ENCODE measurements at regions not wholly inside any gene's neighbourhood (a gene's known extent, or its start where the extent isn't known, plus 50 kb on each side); places are given as distances from the start of the nearest gene placed in this dataset.

DNA sequence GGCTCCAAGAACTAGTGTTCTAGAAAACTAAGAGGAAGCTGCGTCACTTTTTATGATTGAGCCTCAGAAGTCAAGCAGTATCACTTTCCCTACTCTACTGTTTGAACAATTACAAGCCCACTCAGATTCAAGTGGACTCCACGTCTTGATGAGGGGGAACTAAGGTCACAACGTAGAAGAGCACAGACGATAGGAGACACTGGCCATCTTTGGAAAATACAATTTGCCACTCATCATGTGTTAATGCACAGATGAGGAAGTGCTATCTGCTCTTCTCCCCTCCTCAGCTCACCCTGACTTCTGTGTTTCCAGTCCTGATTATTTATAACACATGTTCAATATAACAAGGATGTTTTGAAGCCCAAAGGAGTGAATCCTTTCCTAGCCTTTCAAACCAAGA is 76.1 kb upstream of the CYP1B1 start:
- TF ChIP-seq POLR2A (IDR thresholded peaks at IDR 0.05; ENCODE audit: low read depth, low read length) (no peak), MXI1 (IDR thresholded peaks at IDR 0.05; ENCODE audit: borderline replicate concordance, low read depth, low read length) (no peak), SMC3 (IDR thresholded peaks at IDR 0.05; ENCODE audit: low read depth, low read length) (no peak), RFX5 (IDR thresholded peaks at IDR 0.05; ENCODE audit: low read depth, low read length) (no peak), CEBPB (IDR thresholded peaks at IDR 0.05; ENCODE audit: low read depth, low read length) (no peak)
- TF ChIP-seq, protein P1, sequence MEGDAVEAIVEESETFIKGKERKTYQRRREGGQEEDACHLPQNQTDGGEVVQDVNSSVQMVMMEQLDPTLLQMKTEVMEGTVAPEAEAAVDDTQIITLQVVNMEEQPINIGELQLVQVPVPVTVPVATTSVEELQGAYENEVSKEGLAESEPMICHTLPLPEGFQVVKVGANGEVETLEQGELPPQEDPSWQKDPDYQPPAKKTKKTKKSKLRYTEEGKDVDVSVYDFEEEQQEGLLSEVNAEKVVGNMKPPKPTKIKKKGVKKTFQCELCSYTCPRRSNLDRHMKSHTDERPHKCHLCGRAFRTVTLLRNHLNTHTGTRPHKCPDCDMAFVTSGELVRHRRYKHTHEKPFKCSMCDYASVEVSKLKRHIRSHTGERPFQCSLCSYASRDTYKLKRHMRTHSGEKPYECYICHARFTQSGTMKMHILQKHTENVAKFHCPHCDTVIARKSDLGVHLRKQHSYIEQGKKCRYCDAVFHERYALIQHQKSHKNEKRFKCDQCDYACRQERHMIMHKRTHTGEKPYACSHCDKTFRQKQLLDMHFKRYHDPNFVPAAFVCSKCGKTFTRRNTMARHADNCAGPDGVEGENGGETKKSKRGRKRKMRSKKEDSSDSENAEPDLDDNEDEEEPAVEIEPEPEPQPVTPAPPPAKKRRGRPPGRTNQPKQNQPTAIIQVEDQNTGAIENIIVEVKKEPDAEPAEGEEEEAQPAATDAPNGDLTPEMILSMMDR (conservative IDR thresholded peaks at IDR 0.05; ENCODE audit: low read depth, low read length) = no peak
- TF ChIP-seq, protein P2, sequence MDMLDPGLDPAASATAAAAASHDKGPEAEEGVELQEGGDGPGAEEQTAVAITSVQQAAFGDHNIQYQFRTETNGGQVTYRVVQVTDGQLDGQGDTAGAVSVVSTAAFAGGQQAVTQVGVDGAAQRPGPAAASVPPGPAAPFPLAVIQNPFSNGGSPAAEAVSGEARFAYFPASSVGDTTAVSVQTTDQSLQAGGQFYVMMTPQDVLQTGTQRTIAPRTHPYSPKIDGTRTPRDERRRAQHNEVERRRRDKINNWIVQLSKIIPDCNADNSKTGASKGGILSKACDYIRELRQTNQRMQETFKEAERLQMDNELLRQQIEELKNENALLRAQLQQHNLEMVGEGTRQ (IDR thresholded peaks at IDR 0.05; ENCODE audit: low read depth, low read length) = no peak
